ENCODE measurements at regions not wholly inside any gene's neighbourhood (a gene's known extent, or its start where the extent isn't known, plus 50 kb on each side); places are given as distances from the start of the nearest gene placed in this dataset.

DNA sequence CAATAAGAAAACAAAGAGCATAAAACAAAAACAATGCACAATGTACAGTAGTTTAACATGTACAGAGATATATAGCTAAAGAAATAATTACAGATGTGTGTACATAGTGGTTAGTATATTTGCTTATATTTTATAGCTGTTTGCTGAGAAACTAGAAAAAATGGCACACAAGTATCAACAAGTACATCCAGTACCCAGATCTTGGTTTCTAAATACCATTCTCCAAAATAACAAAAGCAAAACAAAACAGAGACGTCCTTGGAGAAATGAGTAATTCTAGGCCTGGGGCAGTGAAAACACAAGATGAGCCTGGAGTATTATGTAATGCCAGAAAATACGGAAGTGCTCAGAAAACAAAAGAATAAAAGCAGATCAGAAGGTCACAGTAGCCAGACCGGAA, 189.6 kb downstream of the TMEM47 start:
- TF ChIP-seq, protein P1, sequence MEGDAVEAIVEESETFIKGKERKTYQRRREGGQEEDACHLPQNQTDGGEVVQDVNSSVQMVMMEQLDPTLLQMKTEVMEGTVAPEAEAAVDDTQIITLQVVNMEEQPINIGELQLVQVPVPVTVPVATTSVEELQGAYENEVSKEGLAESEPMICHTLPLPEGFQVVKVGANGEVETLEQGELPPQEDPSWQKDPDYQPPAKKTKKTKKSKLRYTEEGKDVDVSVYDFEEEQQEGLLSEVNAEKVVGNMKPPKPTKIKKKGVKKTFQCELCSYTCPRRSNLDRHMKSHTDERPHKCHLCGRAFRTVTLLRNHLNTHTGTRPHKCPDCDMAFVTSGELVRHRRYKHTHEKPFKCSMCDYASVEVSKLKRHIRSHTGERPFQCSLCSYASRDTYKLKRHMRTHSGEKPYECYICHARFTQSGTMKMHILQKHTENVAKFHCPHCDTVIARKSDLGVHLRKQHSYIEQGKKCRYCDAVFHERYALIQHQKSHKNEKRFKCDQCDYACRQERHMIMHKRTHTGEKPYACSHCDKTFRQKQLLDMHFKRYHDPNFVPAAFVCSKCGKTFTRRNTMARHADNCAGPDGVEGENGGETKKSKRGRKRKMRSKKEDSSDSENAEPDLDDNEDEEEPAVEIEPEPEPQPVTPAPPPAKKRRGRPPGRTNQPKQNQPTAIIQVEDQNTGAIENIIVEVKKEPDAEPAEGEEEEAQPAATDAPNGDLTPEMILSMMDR (IDR thresholded peaks at IDR 0.05; ENCODE audit: insufficient read depth, low read depth, low read length) = no peak
- no peak for TF ChIP-seq EZH2 (IDR thresholded peaks at IDR 0.05; ENCODE audit: insufficient read depth, low read length)
